SK-N-SH (cell line): ENCODE measurements at regions not wholly inside any gene's neighbourhood (a gene's known extent, or its start where the extent isn't known, plus 50 kb on each side); places are given as distances from the start of the nearest gene placed in this dataset.
A peak's percentile ranks its signal among the peaks of the same experiment; 100 is the strongest.

Source experiments
- CHD2 ChIP-seq: fragments of 150-350 bp; IDR thresholded peaks from 2 replicates; pipeline ENCODE4 v1.6.1; 2018; ENCODE audit warnings: low read length; ENCODE audit not compliant: partially characterized antibody
- ELF1 ChIP-seq: IDR thresholded peaks from 2 replicates; pipeline ENCODE4 v1.4.0; 2012
- FOSL2 ChIP-seq: IDR thresholded peaks from 2 replicates; pipeline ENCODE4 v1.4.0; 2012; ENCODE audit warnings: low read depth, mild to moderate bottlenecking, moderate library complexity, borderline replicate concordance
- FOXJ3 ChIP-seq: sonication (generic); formaldehyde crosslinking; IDR thresholded peaks from 2 replicates; pipeline ENCODE4 v1.5.1; 2020; ENCODE audit warnings: mild to moderate bottlenecking, missing genetic modification reagents
- GABPA ChIP-seq: IDR thresholded peaks from 2 replicates; pipeline ENCODE4 v1.4.0; 2012; ENCODE audit warnings: low read depth, mild to moderate bottlenecking
- IRF3 ChIP-seq: fragments of 150-350 bp; IDR thresholded peaks from 2 replicates; pipeline ENCODE4 v1.6.1; 2016; ENCODE audit warnings: mild to moderate bottlenecking, low read depth, low read length
- MEF2A ChIP-seq: IDR thresholded peaks from 2 replicates; pipeline ENCODE4 v1.4.0; 2012; ENCODE audit warnings: low read depth, borderline replicate concordance
- NFIC ChIP-seq: IDR thresholded peaks from 2 replicates; pipeline ENCODE4 v1.4.0; 2012; ENCODE audit warnings: borderline replicate concordance
- RAD21 ChIP-seq: IDR thresholded peaks from 2 replicates; pipeline ENCODE4 v1.6.1; 2012; ENCODE audit warnings: mild to moderate bottlenecking, low read length
- REST ChIP-seq: IDR thresholded peaks from 2 replicates; pipeline ENCODE4 v1.6.1; 2012; ENCODE audit warnings: mild to moderate bottlenecking, low read depth, low read length, moderate library complexity
- SIN3A ChIP-seq: IDR thresholded peaks from 2 replicates; pipeline ENCODE4 v1.6.1; 2012; ENCODE audit warnings: low read depth, mild to moderate bottlenecking, low read length, moderate library complexity, borderline replicate concordance
- USF1 ChIP-seq: IDR thresholded peaks from 2 replicates; pipeline ENCODE4 v1.4.0; 2012; ENCODE audit warnings: low read depth, borderline replicate concordance
- ZBTB33 ChIP-seq: IDR thresholded peaks from 2 replicates; pipeline ENCODE4 v1.4.0; 2012; ENCODE audit warnings: low read depth, borderline replicate concordance

- TF ChIP-seq MEF2A (peak; percentile 62; the same call in 1 of the 2 replicates), USF1 (no peak), FOSL2 (peak; percentile 27; the same call in 1 of the 2 replicates), RAD21 (no peak), IRF3 (no peak), REST (no peak), ELF1 (no peak), SIN3A (0 out of 2 replicates have a peak, but pooled peaks have one; percentile 44), NFIC (peak; percentile 97), CHD2 (no peak), GABPA (no peak), FOXJ3 (no peak), ZBTB33 (no peak)
Observed at GRCh38 chr9:121556580-121556979, 56.9 kb upstream of the GGTA1 start (continued).
